Ramos (cell line): ENCODE measurements at regions not wholly inside any gene's neighbourhood (a gene's known extent, or its start where the extent isn't known, plus 50 kb on each side); places are given as distances from the start of the nearest gene placed in this dataset.
"Not testable (repeated sequence)": the region's sequence is repeated elsewhere in the genome, so short reads cannot be mapped to it uniquely, and the experiment has no call there.

Source experiments
- in situ Hi-C: fragments of 300-500 bp; cut with MboI; formaldehyde crosslinking; loops from one replicate; pipeline ENCODE4 v1.14.3; 2022; ENCODE audit warnings: low sequenced_read_pairs; ENCODE audit not compliant: unreplicated experiment

DNA sequence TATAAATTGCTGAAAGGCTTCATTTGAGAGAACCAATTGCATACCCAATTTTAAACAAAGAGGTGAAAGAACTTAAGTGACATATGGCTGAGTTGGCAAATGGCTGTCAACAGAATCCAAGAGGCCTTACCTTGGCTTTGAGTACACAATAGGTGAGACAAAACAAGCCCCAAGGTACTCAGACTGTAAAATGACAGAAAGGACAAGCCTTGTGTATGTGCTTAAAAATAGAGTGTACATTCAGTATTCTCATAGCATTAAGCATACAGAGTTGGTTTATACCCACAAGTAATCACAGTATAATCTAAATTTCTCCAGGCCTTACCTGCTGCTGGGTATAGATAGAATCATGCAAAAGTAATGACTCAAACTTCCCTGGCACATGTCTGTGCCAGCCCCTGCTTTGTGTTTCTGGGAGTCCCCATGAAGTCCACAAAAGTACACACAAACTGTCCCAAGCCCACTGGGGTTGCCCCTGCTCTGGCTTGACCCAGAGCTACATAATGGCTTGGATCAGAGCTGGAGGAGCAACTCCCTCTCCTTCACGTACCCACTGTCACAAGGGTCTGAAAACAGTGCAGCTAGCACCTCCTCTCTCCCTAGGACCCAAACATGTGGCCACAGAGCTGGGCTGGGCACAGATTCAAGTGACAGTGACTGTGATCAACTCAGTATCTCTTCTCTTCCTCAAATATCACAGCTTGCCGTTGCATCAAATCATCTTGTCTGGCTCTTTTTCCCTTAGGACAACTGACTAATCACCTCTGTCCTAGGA, 250.8 kb downstream of the ENC1 start:
- in situ Hi-C loops, result loop anchor here (10.0 kb wide), 1 partner anchor 255 kb away; the partner anchor contains the start of gene ENC1

GRCh38 chr5:74388411-74388810, 252.1 kb downstream of the ENC1 start:
- in situ Hi-C loops, result not testable (repeated sequence)

GRCh38 chr5:74386571-74387334, 253.8 kb downstream of the ENC1 start:
- in situ Hi-C loops, result no loop called here

GRCh38 chr5:74384851-74385250, 255.7 kb downstream of the ENC1 start:
- in situ Hi-C loops, result no loop called here

- in situ Hi-C loops, result no loop called here
Measured at GRCh38 chr5:74382987-74383593, 257.4 kb downstream of the ENC1 start.

- in situ Hi-C loops, result no loop called here
Measured at GRCh38 chr5:74382123-74382855, 258.2 kb downstream of the ENC1 start.

DNA sequence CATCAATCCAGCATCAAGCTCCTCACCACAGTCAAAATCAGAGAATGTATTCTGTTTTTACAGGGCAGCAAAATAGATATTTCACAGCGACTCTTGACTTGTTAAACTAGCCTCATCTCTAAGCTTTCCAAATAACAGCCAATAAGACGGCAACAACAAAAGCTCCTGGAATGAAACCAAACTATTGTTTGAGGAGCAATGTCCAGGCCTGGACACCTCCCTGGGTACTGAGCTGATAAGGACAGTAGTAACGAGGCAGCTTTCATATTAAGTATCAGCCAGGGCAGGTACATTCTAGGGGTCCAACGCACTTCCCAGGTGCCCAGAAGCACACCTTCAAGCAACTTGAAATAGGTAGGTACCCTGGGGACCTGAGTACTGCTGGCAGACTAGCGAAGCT, 260.3 kb downstream of the ENC1 start:
- in situ Hi-C loops, result no loop called here

GRCh38 chr5:74378464-74378863, 262.1 kb downstream of the ENC1 start:
- in situ Hi-C loops, result no loop called here

DNA sequence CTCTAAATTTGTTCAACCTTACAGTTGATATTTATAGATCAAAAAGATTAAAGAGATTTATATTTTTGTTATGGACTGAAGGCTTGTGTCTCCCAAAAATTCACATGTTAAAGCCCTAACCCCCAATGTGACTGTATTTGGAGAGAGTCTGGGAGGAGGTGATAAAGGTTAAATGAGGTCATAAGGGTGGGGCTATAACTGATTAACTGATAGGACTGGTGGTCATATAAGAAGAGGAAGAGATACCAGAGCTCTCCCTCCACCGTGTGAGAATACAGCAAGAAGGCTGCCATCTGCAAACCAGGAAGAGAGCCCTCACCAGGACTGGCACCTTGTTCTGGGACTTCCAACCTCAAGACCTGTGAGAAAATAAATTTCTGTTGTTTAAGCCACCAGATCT, 264.3 kb downstream of the ENC1 start:
- in situ Hi-C loops, result no loop called here

DNA sequence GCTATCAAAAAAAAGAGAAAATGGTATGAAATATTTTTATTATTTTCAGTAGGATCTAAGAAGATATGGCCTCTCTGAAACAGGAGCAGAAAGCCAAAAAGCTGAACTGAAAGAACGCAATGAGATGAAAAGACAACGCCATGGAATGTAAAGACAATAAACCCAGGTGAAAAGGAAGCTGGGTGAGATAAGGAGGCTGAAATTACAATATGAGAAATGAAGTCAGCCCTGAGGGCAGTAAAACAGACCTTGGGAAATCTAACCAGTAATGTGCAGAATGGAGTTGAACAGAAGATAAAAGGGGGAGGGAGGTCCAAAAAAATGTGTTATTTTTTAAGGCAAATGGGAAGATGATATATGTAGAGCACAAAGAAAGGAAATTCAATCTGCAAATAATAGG, 265.3 kb downstream of the ENC1 start:
- in situ Hi-C loops, result no loop called here

GRCh38 chr5:74374656-74375055, 265.9 kb downstream of the ENC1 start:
- in situ Hi-C loops, result no loop called here

GRCh38 chr5:74373076-74373475, 267.5 kb downstream of the ENC1 start:
- in situ Hi-C loops, result no loop called here

GRCh38 chr5:74372502-74373064, 267.9 kb downstream of the ENC1 start:
- in situ Hi-C loops, result no loop called here

DNA sequence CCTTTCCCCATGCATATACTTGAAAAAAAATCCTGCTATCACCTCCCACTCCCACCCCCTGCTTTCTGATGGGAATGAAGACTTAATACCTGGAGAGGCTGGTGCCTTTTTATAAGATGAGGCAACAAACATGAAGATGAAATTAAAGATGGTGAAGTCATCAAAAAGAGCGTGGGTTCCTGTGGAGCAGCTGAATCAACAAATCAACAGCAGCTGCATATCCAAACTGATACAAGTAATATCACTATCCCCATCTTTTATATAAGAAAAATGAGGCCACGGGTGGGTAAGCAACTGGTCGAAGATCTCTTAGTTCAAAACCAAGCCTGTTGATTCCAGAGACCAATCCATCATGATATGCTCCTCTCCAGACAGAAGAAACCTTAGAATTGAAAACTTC, 268.5 kb downstream of the ENC1 start:
- in situ Hi-C loops, result no loop called here

GRCh38 chr5:74371621-74372020, 268.9 kb downstream of the ENC1 start:
- in situ Hi-C loops, result no loop called here

DNA sequence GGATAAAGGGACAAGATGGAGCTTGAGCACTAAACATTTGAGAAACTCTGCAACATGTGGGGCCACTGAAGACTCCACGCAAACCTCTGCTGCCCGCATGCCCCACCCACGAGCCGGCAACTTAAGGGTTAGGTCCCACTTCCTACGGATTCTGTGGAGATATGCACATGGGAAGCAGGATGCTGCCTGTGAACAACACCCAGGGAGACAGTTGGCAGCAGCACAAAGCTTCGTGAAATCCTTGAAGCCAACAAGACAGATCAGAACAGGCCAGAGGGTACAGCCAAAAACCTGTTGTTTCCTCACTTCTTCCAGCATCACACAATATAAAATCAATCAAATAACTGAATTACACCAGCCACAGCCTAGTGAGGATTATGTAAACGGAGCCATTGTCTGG, 270.4 kb downstream of the ENC1 start:
- in situ Hi-C loops, result no loop called here

DNA sequence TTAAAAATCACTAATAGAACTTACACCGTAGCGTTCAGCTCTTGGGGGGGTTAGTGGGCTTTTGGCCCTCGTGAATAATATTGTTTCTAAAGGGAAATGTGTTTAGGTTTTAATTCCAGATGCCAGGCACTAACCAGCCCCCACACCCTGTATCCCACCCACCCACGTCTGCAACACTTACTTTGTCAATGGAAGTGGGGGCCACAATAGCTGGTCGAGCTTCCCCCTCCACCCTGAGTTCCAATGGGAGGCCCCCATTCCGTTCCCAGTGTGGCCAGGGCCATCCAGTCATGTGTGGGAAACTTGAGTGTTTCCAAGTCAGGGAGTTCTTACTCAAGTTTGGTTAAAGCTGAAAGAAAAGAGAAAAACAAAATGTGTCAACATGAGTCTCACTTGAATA, 271.4 kb downstream of the ENC1 start:
- in situ Hi-C loops, result no loop called here

DNA sequence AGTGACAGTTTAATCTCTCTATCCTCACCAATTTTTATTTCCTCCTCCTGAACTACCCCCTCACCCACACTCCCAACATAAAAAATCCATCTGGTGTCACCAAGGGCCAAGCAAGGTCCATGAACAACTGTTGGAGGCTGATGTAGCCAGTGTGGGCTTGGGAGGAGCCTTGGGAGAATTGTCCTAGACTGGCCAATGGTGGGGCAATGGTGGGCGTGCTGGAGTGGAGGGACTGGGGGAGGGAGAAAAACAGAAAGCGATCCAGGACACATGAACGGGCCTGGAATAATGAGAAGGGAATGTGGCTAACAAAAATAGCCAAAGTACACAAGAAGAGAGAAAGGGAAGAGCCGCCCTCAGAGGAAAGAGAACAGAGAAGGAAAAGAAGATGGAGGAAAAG, 272.6 kb downstream of the ENC1 start:
- in situ Hi-C loops, result no loop called here

GRCh38 chr5:74367241-74367733, 273.2 kb downstream of the ENC1 start:
- in situ Hi-C loops, result no loop called here

- in situ Hi-C loops, result no loop called here
Measured at GRCh38 chr5:74365723-74366122, 274.8 kb downstream of the ENC1 start.
